Brain microvascular endothelial cell (primary cell): ENCODE measurements at regions not wholly inside any gene's neighbourhood (a gene's known extent, or its start where the extent isn't known, plus 50 kb on each side); places are given as distances from the start of the nearest gene placed in this dataset.

Experiments used
- DNase-seq: peaks from one replicate; pipeline ENCODE4 v3.0.0-alpha.2; 2020
- H3K27ac ChIP-seq: fragments of 250-450 bp; sonication (Bioruptor Pico); 2 replicates; pipeline ENCODE4 v1.5.1; 2020; ENCODE audit warnings: mild to moderate bottlenecking, moderate library complexity
- H3K27me3 ChIP-seq: fragments of 250-450 bp; sonication (Bioruptor Pico); replicated peaks from 2 replicates; pipeline ENCODE4 v1.5.1; 2020; ENCODE audit warnings: mild to moderate bottlenecking
- H3K36me3 ChIP-seq: fragments of 250-450 bp; sonication (Bioruptor Pico); replicated peaks from 2 replicates; pipeline ENCODE4 v1.5.1; 2020; ENCODE audit warnings: mild to moderate bottlenecking
- H3K4me3 ChIP-seq: 2 replicates; pipeline ENCODE4 v1.5.1; 2011; ENCODE audit warnings: low read depth, mild to moderate bottlenecking, control low read depth, low read length, moderate library complexity
- in situ Hi-C: cut with HindIII; loops from 2 replicates; pipeline ENCODE4 v1.10.0; 2017; ENCODE audit warnings: low sequenced_read_pairs, low pct_ligation_motif_present
- TF ChIP-seq, protein P1 (sequence below): IDR thresholded peaks from 2 replicates; pipeline ENCODE4 v1.5.1; 2011; ENCODE audit warnings: low read depth, mild to moderate bottlenecking, moderate library complexity, low read length, control low read depth, inconsistent platforms; ENCODE audit errors: missing control alignments

DNA sequence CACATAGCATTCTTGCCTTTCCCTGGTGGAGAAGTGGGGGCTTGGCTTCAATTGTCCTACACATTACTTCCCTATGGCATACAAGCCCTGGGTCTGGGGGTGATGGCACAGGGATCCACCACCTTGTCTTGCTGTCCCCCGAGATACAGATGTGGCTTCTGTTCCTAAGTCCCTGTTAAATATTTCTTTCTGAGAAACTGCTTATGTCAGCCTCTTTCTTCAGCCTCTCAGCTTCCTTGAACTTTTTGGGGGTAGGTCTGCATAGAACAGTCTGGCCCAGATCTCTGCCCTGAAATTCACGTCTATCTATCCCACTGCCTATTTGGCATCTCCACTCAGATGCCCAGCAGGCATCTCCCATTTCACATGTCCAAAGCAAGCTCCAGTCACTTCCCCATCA, 177.4 kb downstream of the SCP2D1 start:
- TF ChIP-seq, protein P1, sequence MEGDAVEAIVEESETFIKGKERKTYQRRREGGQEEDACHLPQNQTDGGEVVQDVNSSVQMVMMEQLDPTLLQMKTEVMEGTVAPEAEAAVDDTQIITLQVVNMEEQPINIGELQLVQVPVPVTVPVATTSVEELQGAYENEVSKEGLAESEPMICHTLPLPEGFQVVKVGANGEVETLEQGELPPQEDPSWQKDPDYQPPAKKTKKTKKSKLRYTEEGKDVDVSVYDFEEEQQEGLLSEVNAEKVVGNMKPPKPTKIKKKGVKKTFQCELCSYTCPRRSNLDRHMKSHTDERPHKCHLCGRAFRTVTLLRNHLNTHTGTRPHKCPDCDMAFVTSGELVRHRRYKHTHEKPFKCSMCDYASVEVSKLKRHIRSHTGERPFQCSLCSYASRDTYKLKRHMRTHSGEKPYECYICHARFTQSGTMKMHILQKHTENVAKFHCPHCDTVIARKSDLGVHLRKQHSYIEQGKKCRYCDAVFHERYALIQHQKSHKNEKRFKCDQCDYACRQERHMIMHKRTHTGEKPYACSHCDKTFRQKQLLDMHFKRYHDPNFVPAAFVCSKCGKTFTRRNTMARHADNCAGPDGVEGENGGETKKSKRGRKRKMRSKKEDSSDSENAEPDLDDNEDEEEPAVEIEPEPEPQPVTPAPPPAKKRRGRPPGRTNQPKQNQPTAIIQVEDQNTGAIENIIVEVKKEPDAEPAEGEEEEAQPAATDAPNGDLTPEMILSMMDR: no peak
- DNase-seq: no peak
- in situ Hi-C loops: no loop called here
- H3K36me3 ChIP-seq: no peaks in the 10 kb centered on the region
- no peaks in the 10 kb centered on the region for H3K27me3 ChIP-seq
- no peak overlapping the region for H3K27ac ChIP-seq
- no peak overlapping the region for H3K4me3 ChIP-seq

DNA sequence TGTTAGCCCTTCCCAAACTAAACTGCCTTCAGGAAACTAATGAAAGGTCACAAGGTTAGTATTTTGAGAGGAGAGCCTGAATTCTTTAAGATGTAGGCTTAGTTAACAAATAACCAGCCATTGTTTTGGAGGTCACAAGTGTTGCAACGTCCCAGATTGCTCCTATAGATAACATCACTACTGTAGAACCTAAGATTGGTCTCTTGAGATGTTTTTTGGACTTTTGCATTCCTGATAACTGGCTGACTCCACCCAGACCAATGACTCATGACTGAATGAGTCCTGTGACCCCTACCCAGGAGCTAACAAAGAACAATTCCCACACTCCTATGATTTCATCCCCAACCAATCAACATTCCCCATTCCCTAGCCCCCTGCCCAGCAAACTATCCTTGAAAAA, 178.8 kb downstream of the SCP2D1 start:
- Histone ChIP-seq H3K27ac (no peak overlapping the region), H3K4me3 (no peak overlapping the region), H3K27me3 (no peaks in the 10 kb centered on the region), H3K36me3 (no peaks in the 10 kb centered on the region)
- DNase-seq: no peak
- TF ChIP-seq, protein P1: no peak
- in situ Hi-C loops: no loop called here

DNA sequence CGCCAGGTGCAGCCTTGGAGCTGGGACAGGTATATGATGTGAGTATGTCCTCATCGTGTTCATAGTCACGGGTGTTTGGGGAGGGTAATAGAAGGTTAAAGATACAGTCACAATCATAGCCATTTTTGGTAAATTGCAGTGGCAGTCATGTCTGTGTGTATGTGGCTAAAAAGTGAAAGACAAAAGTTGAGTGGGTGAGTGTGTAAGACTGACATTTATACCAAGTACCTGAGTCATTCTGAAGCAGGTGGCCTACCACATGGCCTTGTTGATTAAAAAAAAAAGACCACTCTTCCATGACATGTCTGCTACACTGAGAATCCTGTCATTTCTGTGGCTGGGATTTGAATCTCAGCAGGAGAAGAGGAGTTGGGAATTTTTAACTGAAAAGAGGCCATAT, 181.9 kb downstream of the SCP2D1 start:
- H3K27ac ChIP-seq: no peak overlapping the region
- DNase-seq: no peak
- H3K4me3 ChIP-seq: no peak overlapping the region
- TF ChIP-seq, protein P1: no peak
- no peaks in the 10 kb centered on the region for H3K36me3 ChIP-seq
- in situ Hi-C loops: no loop called here
- no peaks in the 10 kb centered on the region for H3K27me3 ChIP-seq

DNA sequence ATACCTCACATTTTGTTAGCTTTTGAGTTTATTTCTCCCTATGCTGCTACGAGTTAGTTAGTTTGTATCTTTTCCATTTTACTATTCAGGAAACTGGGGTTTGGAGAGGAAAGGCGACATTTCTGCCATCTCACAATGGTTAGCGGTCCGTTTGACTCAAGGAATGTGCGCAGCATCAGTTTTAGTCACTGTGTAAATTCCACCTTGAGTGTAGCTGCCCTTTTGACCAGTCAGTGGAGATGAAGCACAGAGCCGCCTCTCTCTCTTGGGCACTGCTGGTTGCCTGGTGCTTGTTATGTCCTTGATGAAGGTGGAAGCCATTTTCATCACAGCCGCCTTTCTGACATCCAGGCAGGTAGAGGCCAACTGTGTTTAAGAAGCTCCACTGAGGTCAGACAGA, 185.5 kb downstream of the SCP2D1 start:
- TF ChIP-seq, protein P1: no peak
- in situ Hi-C loops: no loop called here
- DNase-seq: no peak
- H3K4me3 ChIP-seq: no peak overlapping the region
- no peaks in the 10 kb centered on the region for H3K27me3 ChIP-seq
- H3K27ac ChIP-seq: no peak overlapping the region
- no peaks in the 10 kb centered on the region for H3K36me3 ChIP-seq

DNA sequence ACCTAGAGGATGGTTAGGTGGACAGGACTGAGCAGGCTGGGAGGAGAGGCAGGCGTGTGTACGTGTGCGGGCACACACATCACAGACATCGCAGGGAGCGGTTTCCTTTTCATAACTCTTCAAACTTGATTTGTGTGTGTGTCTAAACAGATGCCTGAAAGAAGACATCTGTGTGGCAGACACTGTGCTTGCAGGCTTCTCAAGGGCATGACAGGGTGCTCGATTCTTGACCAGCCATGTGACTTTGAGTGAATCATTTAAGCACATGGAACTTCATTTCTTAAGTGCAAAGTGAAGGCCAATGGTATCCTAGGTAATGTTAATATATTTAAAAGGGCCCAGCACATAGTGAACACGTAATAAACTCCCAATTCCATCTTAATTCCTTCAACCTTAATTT, 186.5 kb downstream of the SCP2D1 start:
- TF ChIP-seq, protein P1: no peak
- in situ Hi-C loops: no loop called here
- Histone ChIP-seq H3K27me3 (no peaks in the 10 kb centered on the region), H3K4me3 (no peak overlapping the region), H3K27ac (no peak overlapping the region), H3K36me3 (no peaks in the 10 kb centered on the region)
- DNase-seq: no peak

DNA sequence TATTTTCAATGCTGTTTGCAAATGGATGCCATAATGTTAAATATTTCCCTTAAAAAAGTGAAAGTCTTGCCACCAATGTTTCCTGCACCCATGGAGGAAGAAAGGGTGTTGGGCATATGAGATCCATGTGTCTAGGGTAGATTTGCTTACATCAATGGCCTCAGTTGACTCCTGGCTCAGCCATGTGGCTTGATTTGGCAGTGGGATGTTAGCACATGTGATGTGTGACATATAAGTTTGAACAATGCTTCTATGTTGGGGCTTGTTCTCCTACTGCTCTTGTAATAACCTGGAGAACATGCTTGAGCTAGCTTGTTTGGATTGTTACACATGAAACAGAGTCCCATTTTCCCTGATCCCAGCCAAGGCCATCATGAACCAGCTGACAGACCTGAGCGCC, 187.6 kb downstream of the SCP2D1 start:
- DNase-seq: no peak
- in situ Hi-C loops: no loop called here

More for the DNA sequence above, 187.6 kb downstream of the SCP2D1 start:
- TF ChIP-seq, protein P1: no peak
- no peaks in the 10 kb centered on the region for H3K27me3 ChIP-seq
- H3K4me3 ChIP-seq: no peak overlapping the region
- no peaks in the 10 kb centered on the region for H3K36me3 ChIP-seq
- H3K27ac ChIP-seq: no peak overlapping the region
